Smooth muscle cell (in vitro differentiated cells): ENCODE measurements at regions not wholly inside any gene's neighbourhood (a gene's known extent, or its start where the extent isn't known, plus 50 kb on each side); places are given as distances from the start of the nearest gene placed in this dataset.

Experiments
- DNase-seq: peaks from one replicate; lab custom pipeline; 2025; ENCODE audit not compliant: unreplicated experiment; lab: John Stamatoyannopoulos, UW
- H2AFZ ChIP-seq: fragments of 200-600 bp; sonication (generic); 2 replicates; pipeline ENCODE4 v1.6.0; 2016; ENCODE audit warnings: antibody characterized with exemption, low read depth, mild to moderate bottlenecking
- H3F3A ChIP-seq: fragments of 200-600 bp; sonication (generic); 2 replicates; pipeline ENCODE4 v1.6.0; 2017; ENCODE audit warnings: antibody characterized with exemption, low read depth
- H3K27ac ChIP-seq: fragments of 200-600 bp; sonication (generic); 2 replicates; pipeline ENCODE4 v1.5.1; 2016; ENCODE audit warnings: low read depth, mild to moderate bottlenecking
- H3K27me3 ChIP-seq: fragments of 200-600 bp; sonication (generic); 2 replicates; pipeline ENCODE4 v1.6.1; 2016; ENCODE audit warnings: low read depth, mild to moderate bottlenecking
- H3K36me3 ChIP-seq: fragments of 200-600 bp; sonication (generic); 2 replicates; pipeline ENCODE4 v1.5.1; 2016; ENCODE audit warnings: low read depth
- H3K4me1 ChIP-seq: fragments of 200-600 bp; sonication (generic); 2 replicates; pipeline ENCODE4 v1.5.1; 2016; ENCODE audit warnings: low read depth
- H3K4me2 ChIP-seq: fragments of 200-600 bp; sonication (generic); 2 replicates; pipeline ENCODE4 v1.6.0; 2016; ENCODE audit warnings: mild to moderate bottlenecking
- H3K4me3 ChIP-seq: fragments of 200-600 bp; sonication (generic); 2 replicates; pipeline ENCODE4 v1.5.1; 2016; ENCODE audit warnings: mild to moderate bottlenecking
- H3K79me2 ChIP-seq: fragments of 200-600 bp; sonication (generic); 2 replicates; pipeline ENCODE4 v1.6.0; 2016; ENCODE audit warnings: low read depth, mild to moderate bottlenecking
- H3K9ac ChIP-seq: fragments of 200-600 bp; sonication (generic); 2 replicates; pipeline ENCODE4 v1.6.0; 2016; ENCODE audit warnings: low read depth
- H3K9me3 ChIP-seq: fragments of 200-600 bp; sonication (generic); replicated peaks from 2 replicates; pipeline ENCODE4 v1.5.1; 2016; ENCODE audit warnings: low read depth
- H4K20me1 ChIP-seq: fragments of 200-600 bp; sonication (generic); 2 replicates; pipeline ENCODE4 v1.6.0; 2016; ENCODE audit warnings: low read depth
- CTCF ChIP-seq: fragments of 200-600 bp; sonication (generic); IDR thresholded peaks from 2 replicates; pipeline ENCODE4 v1.5.1; 2017; ENCODE audit warnings: borderline replicate concordance, mild to moderate bottlenecking, antibody characterized with exemption; ENCODE audit not compliant: insufficient read depth, poor library complexity, severe bottlenecking
- WGBS: methylation state at CpG from one replicate; pipeline ENCODE4 v1.1.7; 2016; ENCODE audit warnings: low lambda C conversion rate; 5-methylcytosine and 5-hydroxymethylcytosine counted together

- no peaks in the 10 kb centered on the region for H3K27me3 ChIP-seq
- no peaks in the 10 kb centered on the region for H4K20me1 ChIP-seq
- no peaks in the 10 kb centered on the region for H3F3A ChIP-seq
- no peak for DNase-seq
- H3K27ac ChIP-seq = no peak overlapping the region
- H3K79me2 ChIP-seq = no peaks in the 10 kb centered on the region
- H3K4me2 ChIP-seq = no peak overlapping the region
- no peak overlapping the region for H3K9ac ChIP-seq
- H3K4me3 ChIP-seq = no peak overlapping the region
- H2AFZ ChIP-seq = no peak overlapping the region
- TF ChIP-seq CTCF = no peak
- no peaks in the 10 kb centered on the region for H3K36me3 ChIP-seq
- H3K9me3 ChIP-seq = no peaks in the 10 kb centered on the region
- peaks cover 9% of the 10 kb centered on the region for H3K4me1 ChIP-seq
- 90% methylated on average over 6 of the region's 6 CpGs for WGBS
Observed at GRCh38 chr12:5251786-5252185, 180.1 kb upstream of the NTF3 start.

GRCh38 chr12:5254703-5255102, 177.2 kb upstream of the NTF3 start:
- WGBS = 82% methylated on average over 4 of the region's 4 CpGs
- DNase-seq = no peak
- H3K4me2 ChIP-seq = no peak overlapping the region
- H3K27ac ChIP-seq = no peak overlapping the region
- no peak for TF ChIP-seq CTCF
- no peak overlapping the region for H3K4me3 ChIP-seq
- H3K4me1 ChIP-seq = peaks cover 18% of the 10 kb centered on the region
- no peak overlapping the region for H2AFZ ChIP-seq
- H3K27me3 ChIP-seq = no peaks in the 10 kb centered on the region
- H4K20me1 ChIP-seq = no peaks in the 10 kb centered on the region
- H3K9me3 ChIP-seq = no peaks in the 10 kb centered on the region
- peaks cover 3% of the 10 kb centered on the region for H3F3A ChIP-seq
- H3K36me3 ChIP-seq = no peaks in the 10 kb centered on the region
- no peak overlapping the region for H3K9ac ChIP-seq
- no peaks in the 10 kb centered on the region for H3K79me2 ChIP-seq

GRCh38 chr12:5257763-5258495, 174.0 kb upstream of the NTF3 start:
- DNase-seq = no peak
- Histone ChIP-seq H3K4me1 (peaks cover 18% of the 10 kb centered on the region), H3K79me2 (no peaks in the 10 kb centered on the region), H3K9ac (no peak overlapping the region), H3K36me3 (no peaks in the 10 kb centered on the region), H3K27ac (no peak overlapping the region), H2AFZ (no peak overlapping the region), H4K20me1 (no peaks in the 10 kb centered on the region), H3K4me2 (no peak overlapping the region), H3K4me3 (no peak overlapping the region), H3K9me3 (no peaks in the 10 kb centered on the region), H3F3A (peaks cover 13% of the 10 kb centered on the region), H3K27me3 (no peaks in the 10 kb centered on the region)
- no peak for TF ChIP-seq CTCF
- WGBS = 84% methylated on average over 2 of the region's 2 CpGs

GRCh38 chr12:5258498-5258897, 173.4 kb upstream of the NTF3 start:
- Histone ChIP-seq H3K36me3 (no peaks in the 10 kb centered on the region), H3K27ac (no peak overlapping the region), H3K9me3 (no peaks in the 10 kb centered on the region), H3K4me2 (peak overlapping the region; percentile 70), H4K20me1 (no peaks in the 10 kb centered on the region), H3K9ac (no peak overlapping the region), H3F3A (peaks cover 13% of the 10 kb centered on the region), H2AFZ (no peak overlapping the region), H3K79me2 (no peaks in the 10 kb centered on the region), H3K4me1 (peaks cover 18% of the 10 kb centered on the region), H3K4me3 (no peak overlapping the region), H3K27me3 (no peaks in the 10 kb centered on the region)
- no peak for TF ChIP-seq CTCF
- no peak for DNase-seq
- 56% methylated on average over 3 of the region's 3 CpGs for WGBS
